ENCODE measurements at regions not wholly inside any gene's neighbourhood (a gene's known extent, or its start where the extent isn't known, plus 50 kb on each side); places are given as distances from the start of the nearest gene placed in this dataset.
A peak's percentile ranks its signal among the peaks of the same experiment; 100 is the strongest.

DNA sequence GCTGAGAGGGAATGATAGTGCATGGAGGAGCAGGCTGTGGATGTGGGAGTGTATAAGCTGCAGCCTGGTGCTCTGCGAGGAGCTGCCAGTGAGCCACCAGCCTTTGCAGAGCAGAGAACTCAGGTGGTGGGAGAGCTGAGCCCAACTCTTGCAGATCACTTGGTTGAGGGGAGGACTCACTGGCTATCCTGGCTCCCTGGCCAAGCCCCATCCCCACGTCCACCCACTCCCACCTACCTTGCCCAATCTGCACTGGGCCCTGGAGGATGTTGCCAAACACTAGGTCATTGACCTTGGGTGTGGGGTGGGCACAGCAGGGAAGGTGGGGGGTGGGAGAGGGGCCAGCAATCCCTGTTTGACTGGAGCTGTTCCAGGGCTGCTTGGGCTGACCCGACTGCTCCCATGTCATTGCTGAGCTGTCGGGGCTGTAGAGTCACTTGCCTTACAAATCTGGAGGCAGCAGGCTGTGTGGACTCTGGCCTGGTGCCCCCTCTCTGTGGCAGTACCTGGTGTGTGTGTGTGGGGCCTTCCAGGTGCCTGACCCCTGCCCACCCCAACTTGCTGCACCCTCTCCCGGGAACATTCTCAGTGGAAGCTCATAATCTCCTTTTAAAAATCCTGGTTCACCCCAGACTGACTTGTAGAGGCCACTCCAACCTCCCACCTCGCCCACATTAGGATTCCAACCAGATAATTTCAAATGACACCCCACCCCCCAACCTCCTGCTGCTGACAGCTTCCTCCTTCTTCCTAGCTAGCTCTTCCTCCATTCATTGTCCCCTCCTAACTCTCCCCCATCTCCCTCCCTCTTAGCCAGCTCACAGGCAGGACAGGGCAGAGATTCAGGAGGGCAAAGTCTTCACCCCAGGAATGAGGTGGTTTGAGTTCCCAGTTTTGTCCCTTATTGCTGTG is 162.3 kb downstream of the MRPL14 start:
- ATAC-seq (no peak), DNase-seq (no peak)
- intact Hi-C loops (cut with DNase I, micrococcal nuclease): no loop called here

DNA sequence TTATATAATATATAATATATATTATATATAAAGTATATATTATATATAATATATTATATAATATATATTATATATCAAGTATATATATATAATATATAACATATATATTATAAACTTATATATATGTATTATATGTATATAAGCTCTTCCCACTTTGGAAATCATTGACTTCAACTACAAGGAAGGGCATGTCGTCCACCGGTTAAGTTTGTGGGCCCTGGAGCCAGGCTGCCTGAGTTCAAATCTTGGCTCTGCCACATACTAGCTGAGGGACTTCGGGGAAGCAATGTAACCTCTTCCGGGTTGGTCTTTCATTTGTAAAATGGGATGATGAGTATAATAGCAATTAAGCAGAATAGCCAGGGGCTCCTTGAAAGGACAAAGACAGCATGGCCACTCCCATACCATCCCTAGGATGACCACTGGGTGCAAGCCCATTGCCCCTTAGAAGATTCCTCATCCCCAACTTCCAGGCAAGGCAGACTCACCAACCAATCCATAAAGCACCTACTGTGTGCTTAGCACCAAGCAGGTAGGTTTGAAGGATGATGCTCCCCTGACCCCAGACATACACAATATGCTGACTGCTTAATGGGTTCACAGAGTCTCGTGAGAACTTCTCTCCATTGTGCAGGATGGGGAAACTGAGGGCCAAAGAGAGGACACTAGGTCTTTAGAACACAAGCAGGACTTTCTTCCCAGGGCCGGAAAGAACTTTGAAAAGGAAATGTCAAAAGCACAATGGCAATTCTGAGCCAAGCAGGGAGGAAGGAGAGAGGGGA is 163.2 kb downstream of the MRPL14 start:
- intact Hi-C loops (cut with DNase I, micrococcal nuclease): no loop called here
- ATAC-seq: no peak
- DNase-seq: no peak

DNA sequence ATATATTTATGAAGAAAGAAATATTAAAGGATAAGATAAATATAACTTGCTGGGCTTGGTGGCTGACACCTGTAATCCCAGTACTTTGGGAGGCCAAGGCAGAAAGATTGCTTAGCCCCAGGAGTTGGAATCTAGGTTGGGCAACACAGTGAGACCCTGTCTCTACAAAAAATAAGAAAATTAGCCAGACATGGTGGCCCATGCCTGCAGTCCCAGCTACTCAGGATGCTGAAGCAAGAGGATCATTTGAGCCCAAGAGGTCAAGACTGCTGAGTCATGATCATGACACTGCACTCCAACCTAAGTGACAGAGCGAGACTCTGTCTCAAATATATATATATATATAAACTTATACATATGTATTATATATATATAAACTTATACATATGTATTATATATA is 164.0 kb downstream of the MRPL14 start:
- intact Hi-C loops (cut with DNase I, micrococcal nuclease): no loop called here
- no peak for ATAC-seq
- no peak for DNase-seq

DNA sequence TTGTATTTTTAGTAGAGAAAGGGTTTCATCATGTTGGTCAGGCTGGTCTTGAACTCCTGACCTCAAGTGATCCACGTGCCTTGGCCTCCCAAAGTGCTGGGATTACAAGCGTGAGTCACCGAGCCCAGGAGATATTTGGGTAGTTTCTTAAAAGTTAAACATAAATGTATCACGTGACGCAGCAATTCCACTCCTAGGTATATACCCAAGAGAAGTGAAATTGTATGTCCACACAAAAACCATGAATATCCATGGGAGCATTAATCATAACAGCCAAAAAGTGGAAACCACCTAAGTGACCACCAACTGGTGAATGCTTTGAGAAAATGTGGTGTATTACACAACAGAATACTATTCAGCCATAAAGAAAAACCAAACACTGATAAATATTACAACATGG is 164.8 kb downstream of the MRPL14 start:
- no peak for ATAC-seq
- DNase-seq: no peak
- intact Hi-C loops (cut with DNase I, micrococcal nuclease): no loop called here

DNA sequence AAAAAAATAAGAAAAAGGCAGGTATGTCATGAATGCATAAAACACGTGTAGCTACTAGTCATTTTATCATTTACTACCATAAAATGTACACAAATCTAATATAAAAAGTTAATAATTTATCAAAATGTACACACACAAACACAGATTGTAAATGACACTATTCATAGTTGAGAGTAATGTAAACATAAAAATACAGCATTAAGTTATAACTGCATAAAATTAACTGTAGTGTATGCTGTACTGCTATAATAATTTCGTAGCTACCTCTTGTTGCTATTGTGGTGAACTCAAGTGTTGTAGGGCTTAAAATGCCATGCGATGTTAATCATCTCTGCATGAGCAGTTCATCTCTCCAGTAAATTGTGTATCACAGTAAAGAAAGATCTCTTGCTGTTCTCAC is 170.0 kb downstream of the MRPL14 start:
- ATAC-seq (peak; percentile 71), DNase-seq (no peak)
- intact Hi-C loops (cut with DNase I, micrococcal nuclease): no loop called here

DNA sequence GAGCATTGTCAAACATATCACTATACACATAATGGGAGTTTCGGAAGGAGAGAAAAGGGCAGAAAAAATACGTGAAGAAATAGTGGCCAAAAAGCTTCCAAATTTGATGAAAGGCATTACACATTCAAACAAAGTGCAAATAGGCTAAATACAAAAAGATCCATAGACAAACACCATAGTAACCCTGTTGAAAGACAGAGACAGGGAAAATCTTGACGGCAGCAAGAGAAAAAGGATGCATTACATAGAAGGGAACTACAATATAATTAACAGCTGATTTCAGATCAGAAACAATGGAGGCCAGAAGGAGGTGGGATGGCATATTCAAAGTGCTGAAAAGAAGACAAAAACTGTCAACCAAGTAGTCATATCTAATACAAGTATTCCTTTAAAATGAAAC is 170.8 kb downstream of the MRPL14 start:
- DNase-seq: no peak
- ATAC-seq: no peak
- intact Hi-C loops (cut with DNase I, micrococcal nuclease): no loop called here

DNA sequence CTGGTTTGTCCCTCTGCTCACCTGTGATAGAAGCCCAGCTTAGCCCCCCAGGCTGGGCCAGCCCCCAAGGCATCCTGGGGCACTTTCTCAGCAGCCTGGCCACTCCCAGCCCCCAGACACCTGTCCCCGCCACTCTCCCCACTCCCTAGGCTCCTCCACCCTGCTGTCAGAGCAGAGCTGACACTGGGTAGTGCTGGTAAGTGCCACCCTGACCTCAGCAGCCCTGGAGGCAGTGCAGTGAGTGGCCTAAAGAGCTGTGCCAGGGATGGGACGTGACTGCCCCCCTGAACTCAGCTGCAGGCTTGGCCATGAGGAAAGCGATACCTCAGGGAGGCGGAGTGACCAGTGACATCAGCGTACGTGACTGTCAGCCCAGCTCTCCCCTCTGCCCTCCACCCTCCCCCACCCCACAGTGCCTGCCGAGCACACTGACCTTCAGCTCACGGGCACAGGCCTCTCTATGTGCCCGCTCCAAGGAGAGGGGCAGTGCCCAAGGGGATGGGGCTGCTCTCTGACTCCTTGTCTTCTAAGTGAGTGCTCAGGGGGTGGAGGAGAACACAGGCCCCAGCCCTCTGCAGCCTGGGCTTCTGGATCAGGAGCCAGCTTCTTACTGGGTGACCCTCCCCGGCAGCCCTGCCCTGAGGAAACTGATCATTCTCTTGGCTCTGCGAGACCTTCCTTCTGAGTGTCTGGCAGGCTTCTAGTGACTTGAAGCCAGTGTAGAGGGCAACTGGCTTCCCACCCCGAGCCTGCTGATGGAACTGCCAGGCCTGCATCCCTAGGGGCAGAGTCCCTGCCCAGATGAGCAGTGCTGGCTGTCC is 172.7 kb downstream of the MRPL14 start:
- ATAC-seq (no peak), DNase-seq (no peak)
- intact Hi-C loops (cut with DNase I, micrococcal nuclease): no loop called here

DNA sequence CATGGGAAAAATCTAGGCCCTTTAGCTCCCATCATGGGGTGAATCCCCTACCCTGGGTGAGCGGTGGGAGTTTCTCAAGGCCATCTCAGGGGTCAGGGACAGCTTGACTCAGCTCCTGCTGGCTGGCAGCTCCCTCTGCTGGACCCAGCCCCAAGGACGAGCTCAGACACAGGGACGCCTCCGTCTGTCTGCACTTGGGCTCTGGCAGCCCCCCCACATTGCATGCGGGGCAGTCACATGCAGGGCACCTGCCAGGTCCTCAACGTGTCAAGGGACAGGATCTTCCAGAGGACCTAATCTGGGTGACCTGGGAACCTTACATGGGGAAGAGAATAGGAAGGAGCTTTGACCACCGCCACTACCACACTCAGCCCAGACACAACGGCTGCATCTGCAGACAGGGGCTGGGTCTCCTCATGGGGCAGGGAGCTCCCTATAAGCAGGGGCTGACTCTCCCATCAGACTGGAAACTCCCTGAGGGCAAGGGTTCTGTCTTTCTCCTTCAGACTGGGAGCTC is 173.4 kb downstream of the MRPL14 start:
- DNase-seq: peak in 1 of 2 donors; percentile 30
- intact Hi-C loops (cut with DNase I, micrococcal nuclease): no loop called here
- ATAC-seq: no peak

DNA sequence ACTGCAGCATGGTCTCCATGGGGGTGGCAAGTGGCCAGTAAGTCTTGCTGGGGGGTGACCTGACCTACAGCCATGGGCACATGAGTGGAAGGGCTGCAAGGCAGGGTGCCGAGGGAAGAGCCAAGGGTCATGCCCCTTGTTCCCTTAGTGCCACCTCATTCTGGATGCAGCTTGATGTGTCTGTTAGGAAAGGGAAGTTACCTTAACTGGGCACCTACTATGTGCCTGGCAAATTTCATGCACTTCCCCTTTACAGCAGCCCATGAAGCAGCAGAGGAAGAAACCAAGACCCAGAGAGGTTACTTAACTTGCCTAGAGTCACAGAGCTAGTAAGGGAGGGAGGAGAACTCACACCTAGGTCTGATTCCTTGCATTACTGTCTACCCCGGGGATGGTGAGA is 174.0 kb downstream of the MRPL14 start:
- DNase-seq: no peak
- intact Hi-C loops (cut with DNase I, micrococcal nuclease): no loop called here
- no peak for ATAC-seq

DNA sequence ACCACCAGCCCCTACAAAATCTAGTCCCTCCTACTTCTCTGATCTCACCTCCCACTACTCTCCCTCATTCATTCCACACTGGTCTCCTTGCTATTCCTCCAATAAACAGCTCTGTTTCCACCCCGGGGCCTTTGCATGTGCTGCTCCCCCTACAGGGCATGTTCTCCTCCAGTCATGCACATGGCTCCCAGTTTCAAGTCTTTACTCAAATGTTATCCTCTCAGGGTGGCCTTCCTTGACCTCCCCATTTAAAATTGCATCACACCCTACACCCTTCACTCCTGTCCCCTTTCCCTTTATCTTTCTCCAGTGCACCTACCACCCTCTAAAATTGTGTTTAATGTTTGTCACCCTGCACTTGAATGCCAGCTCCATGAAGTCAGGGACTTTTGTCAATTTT is 174.5 kb downstream of the MRPL14 start:
- intact Hi-C loops (cut with DNase I, micrococcal nuclease): no loop called here
- DNase-seq: no peak
- ATAC-seq: no peak

DNA sequence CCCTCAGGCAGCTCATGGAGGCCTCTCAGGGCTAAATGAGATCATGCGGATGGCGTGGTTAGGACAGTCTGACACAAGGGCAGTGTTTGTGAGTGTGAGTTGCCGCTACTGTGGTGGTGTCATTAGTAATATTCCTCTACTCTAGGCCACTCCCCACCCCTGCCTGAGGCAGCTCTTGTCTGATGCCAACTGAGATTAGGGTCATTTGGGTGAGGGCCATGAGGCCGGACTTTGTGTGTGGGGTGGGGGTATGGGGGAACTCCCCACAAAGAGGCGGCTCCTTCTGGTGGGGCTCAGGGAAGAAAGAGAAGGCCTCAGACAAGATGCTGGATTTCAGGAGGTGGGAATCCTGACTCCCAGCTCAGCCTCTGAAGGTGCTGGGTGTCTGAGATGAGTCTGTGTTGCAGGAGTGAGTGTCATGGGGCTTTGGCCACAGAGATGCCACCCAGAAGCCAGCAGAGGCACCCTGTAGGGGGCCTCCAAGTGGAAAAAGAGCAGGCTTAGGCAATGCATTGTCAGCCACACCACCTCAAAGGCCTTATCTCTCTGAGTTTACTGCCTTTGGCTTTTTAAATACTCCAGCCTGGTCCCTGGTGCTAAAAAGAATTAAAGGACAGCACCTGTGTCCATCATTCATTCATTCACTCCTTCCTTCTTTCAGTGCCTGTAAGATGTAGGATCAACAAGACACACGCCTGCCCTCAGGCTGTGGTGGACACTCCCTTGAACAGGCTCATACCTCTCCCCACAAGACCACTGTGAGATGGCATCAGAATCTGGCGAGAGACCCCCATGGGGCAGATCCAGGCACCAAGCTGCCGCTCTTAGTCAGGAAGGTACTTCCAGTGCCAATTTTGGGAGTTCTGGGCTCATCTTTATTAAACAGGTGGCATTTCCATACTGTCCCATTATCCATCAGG is 175.2 kb downstream of the MRPL14 start:
- DNase-seq (no peak), ATAC-seq (no peak)
- intact Hi-C loops (cut with DNase I, micrococcal nuclease): no loop called here

DNA sequence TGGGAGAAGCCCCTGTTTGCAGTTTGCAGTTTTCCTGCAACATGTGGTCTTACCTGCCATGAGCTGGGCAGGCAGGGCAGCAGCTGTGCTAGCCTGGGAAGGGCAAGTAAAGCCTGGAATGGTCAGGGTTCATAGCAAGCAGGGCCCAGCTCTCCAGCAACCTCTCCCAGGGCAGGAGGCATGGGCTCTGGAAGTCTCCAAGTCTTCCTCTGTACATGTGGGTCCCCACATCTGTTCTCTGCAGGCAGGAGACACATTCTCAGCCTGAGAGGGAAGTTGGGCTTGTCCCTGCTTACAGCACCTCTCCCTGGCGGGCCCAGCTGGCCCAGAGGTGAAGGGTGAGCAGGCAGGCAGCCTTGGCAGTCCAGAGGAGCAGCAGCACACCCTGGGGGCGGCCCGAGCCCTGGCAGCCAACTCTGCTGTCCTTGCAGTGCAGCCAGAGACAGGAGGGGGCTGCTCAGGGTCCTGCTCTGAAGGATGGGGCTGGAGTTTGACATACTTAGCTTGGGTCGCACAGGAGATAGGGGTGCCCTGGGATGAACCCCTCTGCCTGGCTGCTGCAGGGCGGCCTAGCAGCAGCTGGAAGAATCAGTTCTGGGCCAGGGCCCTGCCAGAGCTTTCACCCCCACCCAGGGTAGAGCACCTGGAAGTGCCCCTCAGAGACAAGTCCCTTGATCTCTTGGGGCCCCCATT is 176.0 kb downstream of the MRPL14 start:
- intact Hi-C loops (cut with DNase I, micrococcal nuclease): no loop called here
- ATAC-seq (peak; percentile 98), DNase-seq (peak; percentile 73 to 80)

DNA sequence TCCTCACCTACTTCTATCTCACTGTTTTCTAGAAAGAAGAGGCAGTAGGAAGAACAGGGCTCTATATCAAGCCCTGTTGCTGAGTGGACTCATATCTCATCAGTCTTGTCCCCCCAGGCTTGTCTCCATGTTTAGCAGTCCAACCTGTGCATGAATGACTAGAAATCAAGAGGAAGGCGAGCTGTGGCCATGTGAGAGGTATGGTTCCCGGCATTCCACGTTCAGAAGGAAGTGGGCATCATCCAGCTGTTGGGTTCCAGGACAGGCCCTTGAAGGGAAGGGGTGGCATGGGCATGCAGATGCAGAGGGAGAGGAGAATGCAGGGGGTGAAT is 176.6 kb downstream of the MRPL14 start:
- ATAC-seq (no peak), DNase-seq (no peak)
- intact Hi-C loops (cut with DNase I, micrococcal nuclease): no loop called here

DNA sequence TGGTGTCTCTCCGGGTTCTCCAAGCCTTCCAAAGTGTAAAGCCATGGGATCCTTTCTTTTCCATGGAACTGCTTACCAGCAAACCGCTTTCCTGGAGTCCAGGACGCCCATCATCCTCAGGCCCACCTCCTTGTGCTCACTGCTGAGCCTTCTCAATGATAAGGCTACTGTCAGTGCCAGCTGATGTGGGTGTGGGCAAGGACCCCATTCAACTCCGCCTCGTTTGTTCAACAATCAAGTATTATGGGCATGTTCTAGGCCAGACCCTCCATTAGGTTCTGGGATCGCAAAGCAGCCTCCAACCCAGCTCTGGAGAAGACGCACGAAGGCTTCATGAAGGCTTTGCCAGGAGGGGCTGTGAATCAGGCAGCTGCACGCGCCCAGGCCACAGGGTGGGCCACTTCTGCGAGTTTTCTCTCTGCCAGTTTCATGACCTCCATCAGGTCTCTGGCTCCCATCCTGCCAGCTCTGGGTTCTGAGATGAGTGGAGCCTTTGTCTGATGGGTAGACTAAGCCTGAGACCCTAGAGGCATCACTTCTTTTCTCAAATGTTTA is 177.1 kb downstream of the MRPL14 start:
- no peak for ATAC-seq
- DNase-seq: no peak
- intact Hi-C loops (cut with DNase I, micrococcal nuclease): no loop called here

DNA sequence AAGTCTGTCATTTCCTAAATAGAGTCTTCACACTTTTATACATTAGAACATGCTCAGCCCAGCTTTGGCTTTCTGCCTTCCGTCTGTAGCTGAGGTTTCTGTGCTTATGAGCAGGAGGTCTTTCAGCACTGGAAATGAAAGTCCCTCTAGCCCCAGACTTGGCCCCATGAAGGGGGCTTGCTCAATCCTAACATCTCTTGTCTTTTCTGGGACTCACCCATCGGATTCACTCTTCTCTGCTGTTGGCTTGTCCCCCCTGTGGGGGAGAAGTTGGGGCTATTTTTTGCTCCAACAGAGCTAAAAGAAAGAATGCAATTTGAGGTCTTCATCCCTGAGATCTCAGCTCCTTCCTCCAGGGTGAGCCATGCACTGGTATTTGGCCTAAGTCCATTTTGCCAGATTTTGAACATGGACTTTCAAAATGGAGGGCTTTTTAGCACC is 177.7 kb downstream of the MRPL14 start:
- no peak for ATAC-seq
- intact Hi-C loops (cut with DNase I, micrococcal nuclease): no loop called here
- no peak for DNase-seq

DNA sequence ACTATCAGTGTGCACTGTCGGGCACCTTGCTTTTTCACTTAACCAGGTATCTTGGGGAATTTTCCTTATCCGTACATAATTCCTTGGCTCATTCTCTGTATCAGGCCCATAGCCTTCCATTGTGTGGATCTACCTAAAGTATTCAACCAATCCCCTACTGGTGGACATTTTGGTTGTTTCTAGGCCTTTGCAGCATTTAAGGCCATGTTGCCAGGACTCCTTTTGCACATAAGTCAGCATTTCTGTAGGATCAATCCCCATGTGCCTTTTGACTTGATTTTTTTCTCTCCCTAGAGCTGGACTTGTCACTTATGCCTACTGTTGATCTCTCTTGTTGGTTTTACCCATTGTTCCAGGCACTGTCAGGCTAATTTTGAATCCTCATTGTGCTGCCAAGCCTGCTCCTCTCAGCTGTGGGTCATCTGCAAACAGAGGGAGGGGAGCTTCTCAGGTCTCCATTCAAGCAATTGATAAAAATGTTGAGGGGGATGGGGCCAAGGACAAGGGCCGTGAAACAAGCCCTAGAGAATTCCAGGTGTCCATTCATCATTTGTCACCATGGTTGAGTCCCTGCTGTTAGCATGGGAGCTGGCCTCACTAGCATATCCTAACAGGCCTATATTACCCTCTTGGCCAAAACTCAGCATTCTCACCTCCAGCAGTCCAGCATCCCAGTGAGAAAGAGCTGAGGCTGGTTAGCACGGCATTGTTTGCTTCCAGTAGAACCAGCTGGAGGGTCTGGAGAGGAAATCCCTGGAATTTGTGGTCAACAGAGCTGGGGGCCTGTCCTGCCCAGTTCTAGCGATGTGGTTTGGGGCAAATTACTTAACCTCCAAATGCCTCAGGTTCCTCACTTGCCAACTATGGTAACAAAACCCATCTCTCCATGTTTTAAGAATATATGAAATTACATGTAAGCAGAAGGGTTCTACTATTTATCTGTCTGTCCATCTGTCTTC is 178.4 kb downstream of the MRPL14 start:
- ATAC-seq: no peak
- no peak for DNase-seq
- intact Hi-C loops (cut with DNase I, micrococcal nuclease): no loop called here

Data from left colon (tissue), 2 donors.